GM12878 (cell line): ENCODE measurements at regions not wholly inside any gene's neighbourhood (a gene's known extent, or its start where the extent isn't known, plus 50 kb on each side); places are given as distances from the start of the nearest gene placed in this dataset.

ENCODE experiments used
- ATAC-seq: fragments of 200-7000 bp; cut with Tn5 transposase; 3 replicates; pipeline ENCODE4 v1.9.1; 2020; ENCODE audit warnings: mild to moderate bottlenecking, moderate library complexity
- BruUV-seq: library from RNA; stranded (reverse); fragments of 400-500 nt; replicated peaks from 2 replicates; lab custom pipeline; 2021; lab: Mats Ljungman, UMichigan
- CTCF ChIA-PET: fragments of 300-600 bp; sonication (Branson Sonifier 250); formaldehyde crosslinking; extraction: SDS; loops from one replicate; lab custom pipeline; 2021; ENCODE audit warnings: inconsistent platforms; lab: Yijun Ruan, JAX
- POLR2A ChIA-PET: fragments of 350-600 bp; formaldehyde crosslinking; extraction: SDS; loops from one replicate; lab custom pipeline; 2021; ENCODE audit warnings: inconsistent platforms; lab: Charles Lee
- RAD21 ChIA-PET: fragments of 300-600 bp; sonication (Branson Sonifier 250); formaldehyde crosslinking; loops from one replicate; lab custom pipeline; 2023; ENCODE audit warnings: antibody characterized with exemption; ENCODE audit not compliant: unreplicated experiment; lab: Charles Lee
- SMC1A ChIA-PET: fragments of 300-600 bp; sonication (Branson Sonifier 250); formaldehyde crosslinking; loops from one replicate; lab custom pipeline; 2023; ENCODE audit not compliant: unreplicated experiment, uncharacterized antibody; lab: Charles Lee
- DNase-seq: peaks from one replicate; pipeline ENCODE4 v3.0.0-alpha.2; 2011; ENCODE audit warnings: low read depth, low spot score
- FAIRE-seq: peaks from 3 replicates; lab custom pipeline; 2011; peaks lifted over from hg19 to GRCh38; lab: Jason Lieb, UNC
- H2AFZ ChIP-seq: 2 replicates; pipeline ENCODE4 v1.6.0; 2011; ENCODE audit warnings: low read depth, low read length, control low read depth; ENCODE audit not compliant: control insufficient read depth
- H3K27ac ChIP-seq: 2 replicates; pipeline ENCODE4 v1.5.1; 2011; ENCODE audit warnings: control low read depth; ENCODE audit not compliant: control insufficient read depth, insufficient read depth
- H3K27me3 ChIP-seq, 2 experiments: replicated peaks in 1 of 2; 2 replicates each; pipeline versions ENCODE4 v1.6.0 to v1.6.1; 2011; ENCODE audit warnings: low read length in 1 of 2; ENCODE audit not compliant: control insufficient read depth in 2 of 2, insufficient read depth in 2 of 2
- H3K36me3 ChIP-seq, 2 experiments: 2 replicates each; pipeline ENCODE4 v1.5.1; 2011; ENCODE audit warnings: low read length in 1 of 2; ENCODE audit not compliant: control insufficient read depth in 2 of 2, insufficient read depth in 2 of 2
- H3K4me1 ChIP-seq: 2 replicates; pipeline ENCODE4 v1.6.1; 2011; ENCODE audit warnings: mild to moderate bottlenecking, low read length, moderate library complexity, mixed read lengths; ENCODE audit not compliant: control insufficient read depth, insufficient read depth
- H3K4me2 ChIP-seq: 2 replicates; pipeline ENCODE4 v1.6.0; 2011; ENCODE audit warnings: control low read depth; ENCODE audit not compliant: control insufficient read depth, insufficient read depth
- H3K4me3 ChIP-seq: fragments of 200-600 bp; sonication (generic); 2 replicates; pipeline ENCODE4 v1.5.1; 2016
- H3K79me2 ChIP-seq: 2 replicates; pipeline ENCODE4 v1.6.0; 2011; ENCODE audit warnings: low read length; ENCODE audit not compliant: control insufficient read depth, insufficient read depth
- H3K9ac ChIP-seq: 2 replicates; pipeline ENCODE4 v1.8.0; 2011; ENCODE audit warnings: low read length, control low read depth, mixed read lengths; ENCODE audit not compliant: control insufficient read depth, insufficient read depth
- H3K9me3 ChIP-seq: replicated peaks from 3 replicates; pipeline ENCODE4 v1.5.1; 2011; ENCODE audit warnings: mild to moderate bottlenecking, low read length; ENCODE audit not compliant: control insufficient read depth, insufficient read depth
- H4K20me1 ChIP-seq: 2 replicates; pipeline ENCODE4 v1.6.0; 2011; ENCODE audit not compliant: control insufficient read depth, insufficient read depth
- CHD2 ChIP-seq: IDR thresholded peaks from 2 replicates; pipeline ENCODE4 v1.6.1; 2011; ENCODE audit warnings: low read depth, low read length, improper control_type of control experiment, borderline replicate concordance
- DPF2 ChIP-seq: fragments of 450-650 bp; IDR thresholded peaks from 2 replicates; pipeline ENCODE4 v1.6.1; 2017; ENCODE audit warnings: mild to moderate bottlenecking
- MLLT1 ChIP-seq: fragments of 450-650 bp; IDR thresholded peaks from 2 replicates; pipeline ENCODE4 v1.6.1; 2016; ENCODE audit warnings: mild to moderate bottlenecking
- NFXL1 ChIP-seq: fragments of 450-650 bp; IDR thresholded peaks from 2 replicates; pipeline ENCODE4 v1.6.1; 2017; ENCODE audit warnings: antibody characterized with exemption, mild to moderate bottlenecking, borderline replicate concordance
- NR2C1 ChIP-seq: fragments of 450-650 bp; IDR thresholded peaks from 2 replicates; pipeline ENCODE4 v1.6.1; 2017; ENCODE audit warnings: antibody characterized with exemption, mild to moderate bottlenecking, moderate library complexity
- SIX5 ChIP-seq: IDR thresholded peaks from 2 replicates; pipeline ENCODE4 v1.6.1; 2011; ENCODE audit warnings: mild to moderate bottlenecking, low read depth, low read length, moderate library complexity; ENCODE audit not compliant: severe bottlenecking
- SKIL ChIP-seq: fragments of 450-650 bp; IDR thresholded peaks from 2 replicates; pipeline ENCODE4 v1.6.1; 2017; ENCODE audit warnings: mild to moderate bottlenecking, low read depth, inconsistent platforms; ENCODE audit not compliant: poor library complexity, severe bottlenecking
- TARDBP ChIP-seq: IDR thresholded peaks from 2 replicates; pipeline ENCODE4 v1.6.1; 2016; ENCODE audit warnings: borderline replicate concordance
- WGBS: methylation state at CpG from one replicate; pipeline ENCODE4 v1.1.6; 2016; ENCODE audit warnings: low lambda C conversion rate; ENCODE audit not compliant: insufficient replicate concordance, insufficient coverage; ENCODE audit errors: missing lambda C conversion rate; 5-methylcytosine and 5-hydroxymethylcytosine counted together
- in situ Hi-C: fragments of 300-500 bp; cut with MboI; formaldehyde crosslinking; loops from 9 replicates; pipeline ENCODE4 v1.14.3; 2018; ENCODE audit warnings: mixed read lengths
- intact Hi-C: fragments of 100-400 bp; cut with micrococcal nuclease; formaldehyde crosslinking; loops from one replicate; pipeline ENCODE4 v1.14.2; 2022; ENCODE audit not compliant: unreplicated experiment

- TF ChIP-seq SKIL (no peak), MLLT1 (no peak), NFXL1 (no peak)
These were observed 77.4 kb upstream of the ANO4 start (continued) for GRCh38 chr12:100716945-100717732.

GRCh38 chr12:100717733-100718067, 76.9 kb upstream of the ANO4 start:
- ChIA-PET RAD21 (no interaction called here), POLR2A (no interaction called here), CTCF (no interaction called here), SMC1A (no interaction called here)
- no peaks in the 10 kb centered on the region; the same call in 2 of the 3 replicates for H3K9me3 ChIP-seq
- H3K4me3 ChIP-seq: no peak overlapping the region
- no peaks in the 10 kb centered on the region for H3K79me2 ChIP-seq
- BruUV-seq: no TSS peak
- H3K27me3 ChIP-seq: peaks cover 2 to 7% of the 10 kb centered on the region in 2 experiments; a peak in 3 of 4 replicates
- no peak overlapping the region for H3K9ac ChIP-seq
- in situ Hi-C loops: no loop called here
- no peak overlapping the region for H3K27ac ChIP-seq
- no peak overlapping the region for H2AFZ ChIP-seq
- no peaks in the 10 kb centered on the region for H3K36me3 ChIP-seq
- H4K20me1 ChIP-seq: no peaks in the 10 kb centered on the region
- no peaks in the 10 kb centered on the region for H3K4me1 ChIP-seq
- FAIRE-seq: no peak
- TF ChIP-seq NR2C1 (no peak), SIX5 (no peak), DPF2 (no peak), NFXL1 (no peak), TARDBP (no peak), CHD2 (no peak)
- H3K4me2 ChIP-seq: no peak overlapping the region
- no peak for ATAC-seq
- 26% methylated on average over 13 of the region's 13 CpGs for WGBS
- intact Hi-C loops: no loop called here
- no peak for DNase-seq
